ENCODE measurements at regions not wholly inside any gene's neighbourhood (a gene's known extent, or its start where the extent isn't known, plus 50 kb on each side); places are given as distances from the start of the nearest gene placed in this dataset.

DNA sequence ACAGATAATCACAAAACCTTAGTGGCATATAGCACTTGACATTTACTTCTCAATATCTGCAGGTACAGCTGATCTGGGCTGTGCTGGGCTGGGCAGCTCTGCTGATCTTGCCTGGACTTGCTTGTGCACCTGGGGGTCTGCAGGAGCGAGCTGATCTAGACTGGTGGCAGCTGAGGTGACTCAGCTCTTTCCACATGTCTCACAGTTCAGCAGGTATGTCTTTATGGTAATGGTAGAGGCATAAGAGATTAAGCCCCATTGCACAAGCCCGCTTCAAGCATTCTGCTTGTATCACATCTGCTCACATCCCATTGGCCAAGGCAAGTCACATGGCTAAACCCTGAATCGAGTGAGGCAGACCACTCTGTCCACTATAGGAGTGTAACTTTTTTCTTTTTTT is 506.7 kb downstream of the BCOR start:
- H3K27me3 Mint-ChIP-seq (ENCODE audit: low read depth) = no peaks in the 10 kb centered on the region; the same call in 1 of the 2 replicates
- whole genome bisulfite sequencing (ENCODE audit: extremely low coverage, insufficient read length, low lambda C conversion rate) = no CpG with 5 or more reads among the region's 3 CpGs
- no peaks in the 10 kb centered on the region for H3K4me1 ChIP-seq (ENCODE audit: insufficient read depth, low read length)

More for the DNA sequence above, 506.7 kb downstream of the BCOR start:
- Histone ChIP-seq H3K56ac (ENCODE audit: insufficient read length, low read depth, low read length) (no peak overlapping the region), H4K91ac (ENCODE audit: insufficient read length, low read depth, low read length) (no peak overlapping the region), H2AK5ac (ENCODE audit: insufficient read length, low read length) (no peak overlapping the region), H4K20me1 (ENCODE audit: control insufficient read depth, insufficient read depth, insufficient read length) (no peaks in the 10 kb centered on the region), H2BK120ac (ENCODE audit: low read depth, low read length, poor library complexity, severe bottlenecking) (no peak overlapping the region), H4K5ac (ENCODE audit: insufficient read length, low read depth, low read length) (no peak overlapping the region), H4K8ac (replicated peaks; ENCODE audit: insufficient read length, low read depth, low read length) (no peak overlapping the region), H3K14ac (ENCODE audit: insufficient read depth, low read length) (no peak overlapping the region), H3T11ph (ENCODE audit: low read length) (no peak overlapping the region), H3K79me2 (ENCODE audit: insufficient read depth, low read length) (no peaks in the 10 kb centered on the region), H2BK15ac (ENCODE audit: low read depth, low read length) (no peak overlapping the region), H3K27me3 (ENCODE audit: insufficient read depth, low read length) (no peaks in the 10 kb centered on the region), H2AFZ (ENCODE audit: low read length) (no peak overlapping the region), H3K23me2 (ENCODE audit: insufficient read length, low read depth, low read length, poor library complexity, severe bottlenecking) (no peaks in the 10 kb centered on the region), H3K23ac (ENCODE audit: insufficient read length, low read depth, low read length) (no peak overlapping the region), H3K27ac (ENCODE audit: insufficient read length, low read depth, low read length) (no peak overlapping the region), H3K79me1 (ENCODE audit: insufficient read depth, low read depth, low read length, poor library complexity, severe bottlenecking) (no peaks in the 10 kb centered on the region), H3K9ac (ENCODE audit: extremely low read depth, insufficient read length, low read length) (no peak overlapping the region), H2BK12ac (ENCODE audit: insufficient read length, low read depth, low read length) (no peak overlapping the region), H3K4ac (ENCODE audit: low read depth, low read length) (no peak overlapping the region), H2BK5ac (ENCODE audit: insufficient read length, low read length) (no peak overlapping the region), H3K4me2 (ENCODE audit: insufficient read depth, insufficient read length, low read length) (no peak overlapping the region), H3K9me3 (ENCODE audit: control insufficient read depth, low read depth, low read length) (no peaks in the 10 kb centered on the region), H2BK20ac (ENCODE audit: low read depth, low read length, poor library complexity, severe bottlenecking) (no peak overlapping the region), H3K18ac (ENCODE audit: insufficient read length, low read depth, low read length) (no peak overlapping the region)
- TF ChIP-seq, protein P1, sequence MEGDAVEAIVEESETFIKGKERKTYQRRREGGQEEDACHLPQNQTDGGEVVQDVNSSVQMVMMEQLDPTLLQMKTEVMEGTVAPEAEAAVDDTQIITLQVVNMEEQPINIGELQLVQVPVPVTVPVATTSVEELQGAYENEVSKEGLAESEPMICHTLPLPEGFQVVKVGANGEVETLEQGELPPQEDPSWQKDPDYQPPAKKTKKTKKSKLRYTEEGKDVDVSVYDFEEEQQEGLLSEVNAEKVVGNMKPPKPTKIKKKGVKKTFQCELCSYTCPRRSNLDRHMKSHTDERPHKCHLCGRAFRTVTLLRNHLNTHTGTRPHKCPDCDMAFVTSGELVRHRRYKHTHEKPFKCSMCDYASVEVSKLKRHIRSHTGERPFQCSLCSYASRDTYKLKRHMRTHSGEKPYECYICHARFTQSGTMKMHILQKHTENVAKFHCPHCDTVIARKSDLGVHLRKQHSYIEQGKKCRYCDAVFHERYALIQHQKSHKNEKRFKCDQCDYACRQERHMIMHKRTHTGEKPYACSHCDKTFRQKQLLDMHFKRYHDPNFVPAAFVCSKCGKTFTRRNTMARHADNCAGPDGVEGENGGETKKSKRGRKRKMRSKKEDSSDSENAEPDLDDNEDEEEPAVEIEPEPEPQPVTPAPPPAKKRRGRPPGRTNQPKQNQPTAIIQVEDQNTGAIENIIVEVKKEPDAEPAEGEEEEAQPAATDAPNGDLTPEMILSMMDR (conservative IDR thresholded peaks at IDR 0.05) = no peak
- peaks cover 0 to 2% (median 2%) of the 10 kb centered on the region in 3 experiments; a peak in 1 of 7 replicates for H3K36me3 Mint-ChIP-seq (ENCODE audit: insufficient read depth in 1 of 3, low read depth in 3 of 3)
- no peaks in the 10 kb centered on the region; a peak in 1 of 4 replicates for H3K4me1 Mint-ChIP-seq
- no peak overlapping the region for H3K4me3 Mint-ChIP-seq
- DNase-seq = no peak
- no peak overlapping the region for H3K27ac Mint-ChIP-seq
- H3K9me3 Mint-ChIP-seq = peaks cover 63 to 65% of the 10 kb centered on the region in 2 experiments

All from H9 (cell line).